ENCODE measurements at regions not wholly inside any gene's neighbourhood (a gene's known extent, or its start where the extent isn't known, plus 50 kb on each side); places are given as distances from the start of the nearest gene placed in this dataset.

DNA sequence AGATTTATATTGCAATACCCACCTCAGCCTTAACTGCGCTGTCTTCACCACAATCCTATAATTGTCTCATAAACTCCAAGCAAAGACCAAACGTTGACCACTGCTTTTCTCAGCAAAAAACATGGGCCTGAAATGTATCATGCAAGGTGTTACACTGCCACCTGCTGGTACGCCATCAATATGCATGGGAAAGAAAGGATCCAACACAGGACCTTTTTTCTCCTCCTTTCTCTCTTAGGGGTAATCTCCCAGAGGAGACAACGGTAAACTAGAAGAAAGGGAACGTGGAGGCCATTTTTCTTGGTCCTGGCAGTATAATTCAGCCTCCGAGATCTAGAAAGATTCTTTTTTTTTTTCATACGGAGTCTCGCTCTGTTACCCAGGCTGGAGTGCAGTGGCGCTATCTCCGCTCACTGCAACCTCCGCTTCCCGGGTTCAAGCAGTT is 79.1 kb upstream of the MPP7 start:
- no peak overlapping the region for H2AFZ ChIP-seq (ENCODE audit: insufficient read depth, low read depth, low read length, poor library complexity, severe bottlenecking)
- H3K27me3 ChIP-seq (ENCODE audit: control insufficient read depth in 2 of 2, insufficient read depth in 2 of 2, low read length in 2 of 2), result no peaks in the 10 kb centered on the region
- peak overlapping the region in 1 of 2 donors; percentile 84 for H3K27ac ChIP-seq (ENCODE audit: low read depth in 1 of 2, low read length in 2 of 2)
- peak overlapping the region; percentile 59 for H3K4me2 ChIP-seq (replicated peaks; ENCODE audit: extremely low read depth, low read length, poor library complexity, severe bottlenecking)
- Mint-ChIP-seq H3K4me1 (peaks cover 47% of the 10 kb centered on the region), H3K27me3 (ENCODE audit: low read depth in 3 of 3) (peaks cover 2 to 3% (median 2%) of the 10 kb centered on the region in 3 donors), H3K27ac (peak overlapping the region; percentile 85 to 96 (median 91)), H3K4me3 (peak overlapping the region in 1 of 2 donors; percentile 55), H3K36me3 (no peaks in the 10 kb centered on the region), H3K9me3 (peaks cover 0 to 5% (median 0%) of the 10 kb centered on the region in 7 donors)
- 32% methylated on average over 7 of the region's 12 CpGs for WGBS (ENCODE audit: insufficient coverage)
- H3K9me3 ChIP-seq (replicated peaks in 1 of 2; ENCODE audit: control insufficient read depth in 1 of 2, insufficient read depth in 1 of 2, low read length in 2 of 2), result no peaks in the 10 kb centered on the region
- H3K9ac ChIP-seq (ENCODE audit: insufficient read depth, low read length, poor library complexity, severe bottlenecking), result no peak overlapping the region
- no peaks in the 10 kb centered on the region for H3K79me2 ChIP-seq (ENCODE audit: insufficient read depth, low read length)
- intact Hi-C loops (cut with micrococcal nuclease), result loop anchor here (2.0 to 10.0 kb wide), 5 partner anchors 15 to 637 kb away; partner anchors contain the start of genes MPP7 (in 2 of the 2) and MKX (in 1 of the 2)
- DNase-seq, result peak; percentile 87 to 90 (median 90)
- H4K20me1 ChIP-seq (ENCODE audit: insufficient read depth, low read length), result no peaks in the 10 kb centered on the region
- peak overlapping the region in 1 of 3 experiments; percentile 46 for H3K4me3 ChIP-seq (replicated peaks in 1 of 3; ENCODE audit: low read depth in 2 of 3, low read length in 3 of 3)
- H3K4me1 ChIP-seq (ENCODE audit: control insufficient read depth in 1 of 2, insufficient read depth in 2 of 2, low read length in 2 of 2), result peaks cover 43 to 44% of the 10 kb centered on the region in 2 donors
- TF ChIP-seq, protein P1, sequence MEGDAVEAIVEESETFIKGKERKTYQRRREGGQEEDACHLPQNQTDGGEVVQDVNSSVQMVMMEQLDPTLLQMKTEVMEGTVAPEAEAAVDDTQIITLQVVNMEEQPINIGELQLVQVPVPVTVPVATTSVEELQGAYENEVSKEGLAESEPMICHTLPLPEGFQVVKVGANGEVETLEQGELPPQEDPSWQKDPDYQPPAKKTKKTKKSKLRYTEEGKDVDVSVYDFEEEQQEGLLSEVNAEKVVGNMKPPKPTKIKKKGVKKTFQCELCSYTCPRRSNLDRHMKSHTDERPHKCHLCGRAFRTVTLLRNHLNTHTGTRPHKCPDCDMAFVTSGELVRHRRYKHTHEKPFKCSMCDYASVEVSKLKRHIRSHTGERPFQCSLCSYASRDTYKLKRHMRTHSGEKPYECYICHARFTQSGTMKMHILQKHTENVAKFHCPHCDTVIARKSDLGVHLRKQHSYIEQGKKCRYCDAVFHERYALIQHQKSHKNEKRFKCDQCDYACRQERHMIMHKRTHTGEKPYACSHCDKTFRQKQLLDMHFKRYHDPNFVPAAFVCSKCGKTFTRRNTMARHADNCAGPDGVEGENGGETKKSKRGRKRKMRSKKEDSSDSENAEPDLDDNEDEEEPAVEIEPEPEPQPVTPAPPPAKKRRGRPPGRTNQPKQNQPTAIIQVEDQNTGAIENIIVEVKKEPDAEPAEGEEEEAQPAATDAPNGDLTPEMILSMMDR (IDR thresholded peaks at IDR 0.05), result peak; percentile 97
- H3K36me3 ChIP-seq (replicated peaks in 1 of 2; ENCODE audit: control insufficient read depth in 1 of 2, insufficient read depth in 2 of 2, low read length in 2 of 2), result no peaks in the 10 kb centered on the region

DNA sequence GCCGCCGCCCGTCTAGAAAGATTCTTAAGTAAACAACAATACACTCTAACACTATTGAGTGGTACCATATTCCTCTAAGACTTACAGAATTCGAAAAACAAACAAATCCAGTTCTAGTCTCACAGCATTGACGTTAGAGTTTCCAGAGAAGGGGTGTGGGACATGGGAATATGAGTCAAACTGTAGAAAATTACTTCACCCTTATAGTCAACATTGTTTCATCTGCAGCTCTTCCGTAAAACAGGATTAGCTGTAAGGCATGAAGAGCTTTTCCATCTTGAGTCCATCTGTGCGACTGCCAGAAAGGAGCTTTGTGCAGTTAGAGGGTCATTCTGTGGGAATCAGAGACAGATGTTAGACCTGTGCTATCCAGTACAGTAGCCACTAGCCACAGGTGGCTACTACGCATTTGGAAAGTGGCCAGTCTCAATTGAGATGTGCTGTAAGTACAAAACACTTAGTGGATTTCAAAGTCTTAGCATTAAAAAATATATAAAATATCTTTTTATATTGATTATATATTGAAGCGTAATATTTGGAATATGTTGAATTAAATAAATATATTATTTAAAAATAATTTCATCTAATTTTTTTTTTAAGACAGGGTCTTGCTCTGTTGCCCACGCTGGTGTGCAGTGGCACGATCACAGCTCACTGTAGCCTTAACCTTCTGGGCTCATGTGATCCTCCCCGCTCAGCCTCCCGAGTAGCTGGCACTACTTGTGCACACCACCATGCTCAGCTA is 79.8 kb upstream of the MPP7 start:
- H3K4me3 Mint-ChIP-seq, result no peak overlapping the region
- Histone ChIP-seq H3K9me3 (replicated peaks in 1 of 2; ENCODE audit: control insufficient read depth in 1 of 2, insufficient read depth in 1 of 2, low read length in 2 of 2) (no peaks in the 10 kb centered on the region), H3K79me2 (ENCODE audit: insufficient read depth, low read length) (no peaks in the 10 kb centered on the region), H3K4me1 (ENCODE audit: control insufficient read depth in 1 of 2, insufficient read depth in 2 of 2, low read length in 2 of 2) (peaks cover 39 to 40% of the 10 kb centered on the region in 2 donors), H3K9ac (ENCODE audit: insufficient read depth, low read length, poor library complexity, severe bottlenecking) (no peak overlapping the region), H2AFZ (ENCODE audit: insufficient read depth, low read depth, low read length, poor library complexity, severe bottlenecking) (no peak overlapping the region), H3K36me3 (replicated peaks in 1 of 2; ENCODE audit: control insufficient read depth in 1 of 2, insufficient read depth in 2 of 2, low read length in 2 of 2) (no peaks in the 10 kb centered on the region), H3K27ac (ENCODE audit: low read depth in 1 of 2, low read length in 2 of 2) (no peak overlapping the region), H3K4me3 (replicated peaks in 1 of 3; ENCODE audit: low read depth in 2 of 3, low read length in 3 of 3) (no peak overlapping the region), H4K20me1 (ENCODE audit: insufficient read depth, low read length) (no peaks in the 10 kb centered on the region), H3K27me3 (ENCODE audit: control insufficient read depth in 2 of 2, insufficient read depth in 2 of 2, low read length in 2 of 2) (no peaks in the 10 kb centered on the region), H3K4me2 (replicated peaks; ENCODE audit: extremely low read depth, low read length, poor library complexity, severe bottlenecking) (no peak overlapping the region)
- H3K36me3 Mint-ChIP-seq, result no peaks in the 10 kb centered on the region
- H3K27ac Mint-ChIP-seq, result peak overlapping the region in 1 of 7 donors; percentile 35
- H3K27me3 Mint-ChIP-seq (ENCODE audit: low read depth in 3 of 3), result peaks cover 2 to 3% (median 2%) of the 10 kb centered on the region in 3 donors
- intact Hi-C loops (cut with micrococcal nuclease), result loop anchor here (2.0 to 10.0 kb wide), 4 partner anchors 80 to 638 kb away; partner anchors contain the start of genes MPP7 (in 2 of the 2) and MKX (in 1 of the 2)
- peaks cover 0 to 5% (median 0%) of the 10 kb centered on the region in 7 donors for H3K9me3 Mint-ChIP-seq
- 100% methylated on average over 5 of the region's 13 CpGs for WGBS (ENCODE audit: insufficient coverage)
- DNase-seq, result no peak
- H3K4me1 Mint-ChIP-seq, result peaks cover 51% of the 10 kb centered on the region
- TF ChIP-seq, protein P1 (IDR thresholded peaks at IDR 0.05), result no peak

All from CD14-positive monocyte (primary cell).